ENCODE measurements at regions not wholly inside any gene's neighbourhood (a gene's known extent, or its start where the extent isn't known, plus 50 kb on each side); places are given as distances from the start of the nearest gene placed in this dataset.

GRCh38 chr17:77549726-77550366 lies 408.7 kb upstream of the TNRC6C start:
- H4K20me1 ChIP-seq (replicated peaks in 1 of 2; ENCODE audit: control insufficient read depth in 1 of 2, insufficient read depth in 2 of 2, low read length in 2 of 2): no peaks in the 10 kb centered on the region
- CTCF ChIA-PET (ENCODE audit: partially characterized antibody): no interaction called here
- POLR2A ChIA-PET (ENCODE audit: partially characterized antibody): no interaction called here
- TF ChIP-seq SP1 (IDR thresholded peaks at IDR 0.05; ENCODE audit: low read depth, low read length): no peak
- TF ChIP-seq CHD1 (IDR thresholded peaks at IDR 0.05; ENCODE audit: low read depth, low read length): no peak
- no peak for TF ChIP-seq CREB1 (IDR thresholded peaks at IDR 0.05)
- TF ChIP-seq NANOG (IDR thresholded peaks at IDR 0.05; ENCODE audit: insufficient read depth, low read depth, low read length, poor library complexity, severe bottlenecking): no peak
- no peak for TF ChIP-seq KDM5A (IDR thresholded peaks at IDR 0.05; ENCODE audit: low read length)
- TF ChIP-seq MAX (IDR thresholded peaks at IDR 0.05): no peak
- no peak for TF ChIP-seq SIX5 (IDR thresholded peaks at IDR 0.05; ENCODE audit: low read depth, low read length)
- TF ChIP-seq YY1 (IDR thresholded peaks at IDR 0.05; ENCODE audit: low read depth, low read length): no peak

More at GRCh38 chr17:77549726-77550366, 408.7 kb upstream of the TNRC6C start:
- Histone ChIP-seq H3K18ac (ENCODE audit: extremely low read depth, low read length) (no peak overlapping the region), H2BK5ac (ENCODE audit: low read depth, low read length) (no peak overlapping the region), H3K14ac (ENCODE audit: insufficient read length) (no peak overlapping the region), H2AFZ (ENCODE audit: low read length) (no peak overlapping the region), H3K23ac (ENCODE audit: insufficient read length) (no peak overlapping the region), H3K79me1 (ENCODE audit: low read depth, low read length) (no peaks in the 10 kb centered on the region), H3K23me2 (ENCODE audit: low read depth, low read length) (no peaks in the 10 kb centered on the region), H2BK120ac (replicated peaks; ENCODE audit: low read depth, low read length) (no peak overlapping the region), H3K9me3 (ENCODE audit: insufficient read depth in 2 of 2, low read depth in 1 of 2, low read length in 1 of 2) (no peaks in the 10 kb centered on the region), H3K56ac (replicated peaks; ENCODE audit: insufficient read length, low read depth, low read length) (no peak overlapping the region), H3K79me2 (ENCODE audit: control insufficient read depth in 1 of 2, insufficient read depth in 2 of 2, low read length in 2 of 2) (no peaks in the 10 kb centered on the region), H3K4ac (replicated peaks; ENCODE audit: insufficient read length, low read depth, low read length) (no peak overlapping the region), H4K91ac (replicated peaks; ENCODE audit: insufficient read length, low read length) (no peak overlapping the region), H2AK5ac (ENCODE audit: low read depth, low read length) (no peak overlapping the region), H2BK15ac (ENCODE audit: low read length) (no peak overlapping the region), H2BK12ac (ENCODE audit: low read depth, low read length) (no peak overlapping the region), H2BK20ac (ENCODE audit: low read length) (no peak overlapping the region), H3K27ac (ENCODE audit: low read depth, low read length) (no peak overlapping the region), H3K9ac (replicated peaks in 1 of 4; ENCODE audit: extremely low read depth in 1 of 4, low read depth in 3 of 4, low read length in 3 of 4) (no peak overlapping the region), H4K8ac (ENCODE audit: extremely low read depth, insufficient read depth, low read length) (no peak overlapping the region), H3K4me3 (ENCODE audit: extremely low read depth in 1 of 4, insufficient read depth in 2 of 4, low read depth in 3 of 4, low read length in 4 of 4) (no peak overlapping the region), H3K4me2 (ENCODE audit: insufficient read depth in 1 of 2, low read depth in 2 of 2, low read length in 2 of 2) (no peak overlapping the region), H3K36me3 (ENCODE audit: control insufficient read depth in 2 of 4, insufficient read depth in 4 of 4, low read length in 3 of 4) (no peaks in the 10 kb centered on the region), H3K27me3 (replicated peaks in 1 of 4; ENCODE audit: control insufficient read depth in 3 of 4, extremely low read depth in 1 of 4, insufficient read depth in 3 of 4, low read length in 3 of 4) (no peaks in the 10 kb centered on the region), H4K5ac (ENCODE audit: insufficient read length, low read depth, low read length) (no peak overlapping the region), H3K4me1 (replicated peaks in 1 of 4; ENCODE audit: control insufficient read depth in 3 of 4, insufficient read depth in 4 of 4, low read length in 3 of 4) (peaks cover 2 to 15% (median 8%) of the 10 kb centered on the region in 4 experiments; a peak in 6 of 7 replicates)
- no peak for FAIRE-seq
- WGBS, 2 experiments (ENCODE audit: extremely low coverage in 1 of 2, insufficient coverage in 1 of 2, insufficient read length in 1 of 2, insufficient replicate concordance in 2 of 2, low coverage in 1 of 2, low lambda C conversion rate in 2 of 2, missing lambda C conversion rate in 1 of 2): 68% methylated on average over 10 of the region's 10 CpGs; no CpG with 5 or more reads in 1 of the 2 experiments
- no peak for DNase-seq (ENCODE audit: low read depth in 1 of 2, low spot score in 2 of 2)
